ENCODE measurements at regions not wholly inside any gene's neighbourhood (a gene's known extent, or its start where the extent isn't known, plus 50 kb on each side); places are given as distances from the start of the nearest gene placed in this dataset.
"Not testable (repeated sequence)": the region's sequence is repeated elsewhere in the genome, so short reads cannot be mapped to it uniquely, and the experiment has no call there.

GRCh38 chrX:737021-737420 lies 106.4 kb downstream of the SHOX start:
- not testable (repeated sequence) for TF ChIP-seq EZH2 (IDR thresholded peaks at IDR 0.05; ENCODE audit: insufficient read depth, low read length); CTCF (IDR thresholded peaks at IDR 0.05; ENCODE audit: insufficient read depth, low read depth, low read length)
